GM06990 (cell line): ENCODE measurements at regions not wholly inside any gene's neighbourhood (a gene's known extent, or its start where the extent isn't known, plus 50 kb on each side); places are given as distances from the start of the nearest gene placed in this dataset.

Source experiments
- DNase-seq: peaks from one replicate; pipeline ENCODE4 v3.0.0-alpha.2; 2011; ENCODE audit not compliant: insufficient read length; ENCODE audit errors: extremely low read depth
- H3K27me3 ChIP-seq: replicated peaks from 2 replicates; pipeline ENCODE4 v1.6.0; 2011; ENCODE audit warnings: low read length; ENCODE audit not compliant: control insufficient read depth, insufficient read depth
- H3K36me3 ChIP-seq: 2 replicates; pipeline ENCODE4 v1.5.1; 2011; ENCODE audit warnings: low read length; ENCODE audit not compliant: control insufficient read depth, insufficient read depth
- H3K4me3 ChIP-seq: replicated peaks from 2 replicates; pipeline ENCODE4 v1.5.1; 2011; ENCODE audit warnings: low read depth, mild to moderate bottlenecking, control low read depth, low read length
- CTCF ChIP-seq: IDR thresholded peaks from 2 replicates; pipeline ENCODE4 v1.5.1; 2011; ENCODE audit warnings: low read length, control low read depth, mild to moderate bottlenecking, inconsistent platforms; ENCODE audit not compliant: insufficient read depth, poor library complexity, severe bottlenecking

GRCh38 chr21:38880577-38880966, 74.8 kb downstream of the ETS2 start:
- H3K36me3 ChIP-seq, result no peaks in the 10 kb centered on the region
- H3K4me3 ChIP-seq, result no peak overlapping the region
- DNase-seq, result no peak
- no peaks in the 10 kb centered on the region; the same call in 1 of the 2 replicates for H3K27me3 ChIP-seq
- no peak for TF ChIP-seq CTCF

- no peak for DNase-seq
- no peak overlapping the region for H3K4me3 ChIP-seq
- no peaks in the 10 kb centered on the region; the same call in 1 of the 2 replicates for H3K27me3 ChIP-seq
- no peak for TF ChIP-seq CTCF
- no peaks in the 10 kb centered on the region for H3K36me3 ChIP-seq
Measured at GRCh38 chr21:38879912-38880576, 74.3 kb downstream of the ETS2 start.

- H3K27me3 ChIP-seq, result no peaks in the 10 kb centered on the region; the same call in 1 of the 2 replicates
- DNase-seq, result no peak
Measured at GRCh38 chr21:38878379-38879179, 72.8 kb downstream of the ETS2 start.

GRCh38 chr21:38875694-38876492, 70.2 kb downstream of the ETS2 start:
- H3K4me3 ChIP-seq, result no peak overlapping the region
- no peak for TF ChIP-seq CTCF

More at GRCh38 chr21:38878379-38879179, 72.8 kb downstream of the ETS2 start:
- Histone ChIP-seq H3K36me3 (no peaks in the 10 kb centered on the region), H3K4me3 (no peak overlapping the region)
- TF ChIP-seq CTCF, result no peak

More at GRCh38 chr21:38875694-38876492, 70.2 kb downstream of the ETS2 start:
- Histone ChIP-seq H3K36me3 (no peaks in the 10 kb centered on the region), H3K27me3 (peaks cover 2% of the 10 kb centered on the region; the same call in 1 of the 2 replicates)
- no peak for DNase-seq
